GM10266 (cell line): ENCODE measurements at regions not wholly inside any gene's neighbourhood (a gene's known extent, or its start where the extent isn't known, plus 50 kb on each side); places are given as distances from the start of the nearest gene placed in this dataset.

ENCODE experiments used
- DNase-seq: peaks from one replicate; pipeline ENCODE4 v3.0.0; 2012; ENCODE audit errors: extremely low spot score
- TF ChIP-seq, protein P1 (sequence below): IDR thresholded peaks from 2 replicates; pipeline ENCODE4 v1.5.1; 2012; ENCODE audit warnings: mild to moderate bottlenecking, low read depth; ENCODE audit not compliant: control insufficient read depth, insufficient read depth; ENCODE audit errors: missing control alignments

DNA sequence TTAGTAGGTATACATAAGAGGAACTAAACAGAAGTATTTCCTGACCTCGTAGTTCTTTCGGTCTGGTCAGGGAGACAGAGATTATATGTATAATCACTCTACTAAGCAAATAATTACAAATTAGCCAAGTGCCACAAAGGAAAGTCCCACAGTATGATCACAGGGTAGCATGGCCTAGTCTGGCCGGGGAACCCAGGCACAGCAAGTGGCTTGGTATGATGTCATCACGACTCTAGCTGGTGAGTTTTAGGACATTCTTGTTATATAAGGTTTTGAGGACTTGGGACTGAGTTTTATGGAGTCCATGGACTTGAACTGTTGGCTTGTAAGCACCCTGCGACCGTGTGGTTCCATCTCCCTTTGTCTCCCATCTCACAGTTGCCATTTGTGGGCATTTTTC is 316.5 kb upstream of the ZFHX3 start:
- TF ChIP-seq, protein P1, sequence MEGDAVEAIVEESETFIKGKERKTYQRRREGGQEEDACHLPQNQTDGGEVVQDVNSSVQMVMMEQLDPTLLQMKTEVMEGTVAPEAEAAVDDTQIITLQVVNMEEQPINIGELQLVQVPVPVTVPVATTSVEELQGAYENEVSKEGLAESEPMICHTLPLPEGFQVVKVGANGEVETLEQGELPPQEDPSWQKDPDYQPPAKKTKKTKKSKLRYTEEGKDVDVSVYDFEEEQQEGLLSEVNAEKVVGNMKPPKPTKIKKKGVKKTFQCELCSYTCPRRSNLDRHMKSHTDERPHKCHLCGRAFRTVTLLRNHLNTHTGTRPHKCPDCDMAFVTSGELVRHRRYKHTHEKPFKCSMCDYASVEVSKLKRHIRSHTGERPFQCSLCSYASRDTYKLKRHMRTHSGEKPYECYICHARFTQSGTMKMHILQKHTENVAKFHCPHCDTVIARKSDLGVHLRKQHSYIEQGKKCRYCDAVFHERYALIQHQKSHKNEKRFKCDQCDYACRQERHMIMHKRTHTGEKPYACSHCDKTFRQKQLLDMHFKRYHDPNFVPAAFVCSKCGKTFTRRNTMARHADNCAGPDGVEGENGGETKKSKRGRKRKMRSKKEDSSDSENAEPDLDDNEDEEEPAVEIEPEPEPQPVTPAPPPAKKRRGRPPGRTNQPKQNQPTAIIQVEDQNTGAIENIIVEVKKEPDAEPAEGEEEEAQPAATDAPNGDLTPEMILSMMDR, result no peak
- DNase-seq, result no peak

DNA sequence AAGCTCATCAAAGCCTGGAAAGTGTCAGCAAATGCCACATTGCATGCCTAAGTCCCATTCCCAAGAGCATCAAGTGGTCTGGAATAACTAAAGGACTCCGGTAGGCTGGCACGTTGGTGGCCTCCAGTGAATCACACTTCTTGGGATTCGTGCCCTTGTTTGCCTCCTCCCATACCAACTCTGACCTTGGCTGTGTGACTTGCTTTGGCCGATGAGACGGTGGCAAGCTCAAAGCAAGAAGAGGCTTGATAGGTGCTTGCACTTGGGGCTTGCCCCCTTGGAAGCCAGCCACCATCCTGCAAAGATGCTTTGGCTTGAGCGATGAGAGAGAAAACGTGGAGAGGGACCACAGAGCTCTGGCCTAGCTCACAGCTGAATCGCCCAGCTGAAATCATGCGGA is 313.1 kb upstream of the ZFHX3 start:
- TF ChIP-seq, protein P1, result no peak
- no peak for DNase-seq

DNA sequence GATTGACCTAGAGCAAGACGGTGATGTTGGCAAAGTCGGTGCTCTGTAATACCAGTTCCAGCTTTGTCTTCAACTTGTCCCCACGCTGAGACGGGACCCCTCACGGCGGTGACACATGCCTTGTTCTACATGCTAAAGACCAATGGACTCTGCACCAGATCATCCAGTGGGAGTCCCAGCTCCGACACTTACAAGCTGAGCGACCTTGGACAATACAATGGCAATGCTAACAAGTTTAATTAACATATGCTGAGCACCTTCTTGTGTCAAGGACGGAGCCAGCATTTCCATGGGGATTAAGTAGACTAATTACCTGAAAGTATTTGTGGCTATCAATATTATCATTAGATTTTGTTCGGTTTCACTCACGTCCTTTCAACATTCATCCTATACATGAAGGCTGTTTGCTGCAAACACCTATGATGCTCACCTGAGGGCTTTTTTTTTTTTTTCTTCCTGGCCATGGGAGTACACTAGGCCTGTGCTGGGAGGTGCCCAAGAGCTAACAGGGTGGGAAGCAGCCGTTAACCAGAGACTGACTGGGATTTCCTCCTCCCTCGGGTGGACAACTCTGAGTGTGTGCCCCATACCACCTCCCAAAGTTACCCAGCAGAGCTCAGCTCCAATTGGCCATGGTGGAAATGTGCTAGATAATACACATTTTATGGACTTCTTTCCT is 308.6 kb upstream of the ZFHX3 start:
- TF ChIP-seq, protein P1, result no peak
- no peak for DNase-seq

DNA sequence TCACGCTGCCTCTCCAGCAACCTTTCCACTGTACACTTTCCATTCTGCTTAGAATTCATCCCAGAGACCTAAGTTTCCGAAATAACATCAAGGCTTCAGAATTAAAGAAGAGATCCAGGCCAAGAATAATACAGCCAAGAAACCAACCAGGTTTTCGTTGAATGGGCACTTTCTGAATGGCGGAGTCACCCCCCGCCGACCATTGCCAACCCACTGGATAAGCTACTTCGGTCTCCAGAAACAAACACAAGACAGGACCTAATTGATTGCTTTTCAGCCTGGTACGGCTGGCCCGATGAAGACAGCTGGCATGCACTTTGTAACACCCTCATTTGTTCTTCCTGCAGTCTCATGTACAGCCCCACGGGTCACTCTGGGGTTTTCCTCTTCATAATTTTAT is 308.1 kb upstream of the ZFHX3 start:
- TF ChIP-seq, protein P1, result no peak

DNA sequence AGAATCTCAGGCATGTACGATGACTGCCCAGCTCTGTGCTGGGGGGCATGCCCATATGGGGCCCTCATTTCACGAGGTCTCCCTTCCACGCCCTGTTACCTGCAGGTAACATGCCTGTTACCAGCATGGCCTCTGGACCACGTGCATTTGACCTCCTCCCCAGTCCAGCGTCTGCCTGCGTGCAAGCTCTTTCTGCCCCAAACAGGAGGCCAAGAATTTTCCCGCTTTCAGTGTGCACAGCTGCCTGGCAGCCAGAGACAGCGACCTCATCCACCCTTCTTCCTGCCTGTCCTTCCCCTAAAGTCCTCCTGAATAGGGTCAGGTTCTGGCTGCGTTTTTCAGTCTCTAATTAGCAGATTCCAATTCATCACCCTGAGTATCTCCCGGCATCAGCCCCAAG is 306.5 kb upstream of the ZFHX3 start:
- TF ChIP-seq, protein P1, result no peak
- no peak for DNase-seq

More for the DNA sequence above, 308.1 kb upstream of the ZFHX3 start:
- no peak for DNase-seq

DNA sequence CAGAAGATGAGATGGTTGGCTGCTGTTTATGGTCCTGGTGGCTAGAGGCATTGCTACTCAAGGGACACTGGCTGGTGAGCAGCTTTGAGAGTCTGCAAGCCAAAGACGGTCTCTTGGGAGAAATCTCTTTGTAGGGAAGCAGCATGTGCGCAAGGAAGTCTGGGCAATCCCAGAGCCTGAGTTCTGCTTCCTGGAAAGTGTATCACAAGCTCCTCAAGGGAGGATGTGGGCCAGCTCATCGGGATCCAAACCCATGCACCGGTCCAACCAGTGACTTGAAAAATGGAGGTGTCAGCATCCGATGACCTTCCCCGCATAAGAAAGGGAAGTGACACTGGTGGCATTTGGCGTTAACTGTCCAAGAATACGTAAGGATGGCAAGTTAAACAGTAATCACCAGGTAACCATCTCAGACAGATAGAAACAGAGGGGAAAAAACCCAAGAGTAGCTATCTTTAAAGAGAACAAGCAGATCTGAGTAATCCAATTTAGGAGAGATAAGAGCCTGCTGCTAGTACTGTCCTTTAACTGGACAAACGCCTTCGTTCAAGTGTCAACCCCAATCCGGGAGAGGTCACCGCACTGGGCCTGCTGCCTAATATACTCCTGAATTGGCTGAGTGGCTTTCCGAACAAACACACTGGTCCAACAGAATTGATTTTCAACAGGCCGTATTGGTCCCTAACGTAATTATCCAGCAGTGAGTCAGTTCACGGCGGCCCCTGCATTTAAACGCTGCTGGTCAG is 303.0 kb upstream of the ZFHX3 start:
- TF ChIP-seq, protein P1, result no peak
- DNase-seq, result no peak
